HG02840 (cell line): ENCODE measurements at regions not wholly inside any gene's neighbourhood (a gene's known extent, or its start where the extent isn't known, plus 50 kb on each side); places are given as distances from the start of the nearest gene placed in this dataset.

Experiments
- ATAC-seq: cut with Tn5 transposase; IDR thresholded peaks from one replicate; pipeline ENCODE4 v1.9.1; 2021; ENCODE audit warnings: mild to moderate bottlenecking, moderate library complexity, moderate number of reproducible peaks; ENCODE audit not compliant: unreplicated experiment, low FRiP score

GRCh38 chr17:77697480-77698400 lies 260.8 kb upstream of the TNRC6C start:
- no peak for ATAC-seq

GRCh38 chr17:77698903-77699623 lies 259.4 kb upstream of the TNRC6C start:
- no peak for ATAC-seq

GRCh38 chr17:77700165-77700881 lies 258.2 kb upstream of the TNRC6C start:
- no peak for ATAC-seq

GRCh38 chr17:77701996-77702395 lies 256.5 kb upstream of the TNRC6C start:
- no peak for ATAC-seq

GRCh38 chr17:77704048-77704815 lies 254.3 kb upstream of the TNRC6C start:
- ATAC-seq, result no peak

- no peak for ATAC-seq
Observed at GRCh38 chr17:77706938-77707337, 251.6 kb upstream of the TNRC6C start.

- no peak for ATAC-seq
Observed at GRCh38 chr17:77707546-77707945, 251.0 kb upstream of the TNRC6C start.

- no peak for ATAC-seq
Observed at GRCh38 chr17:77708049-77708448, 250.5 kb upstream of the TNRC6C start.

GRCh38 chr17:77708936-77709335 lies 249.6 kb upstream of the TNRC6C start:
- no peak for ATAC-seq

GRCh38 chr17:77709594-77709993 lies 248.9 kb upstream of the TNRC6C start:
- no peak for ATAC-seq

- no peak for ATAC-seq
Observed at GRCh38 chr17:77712578-77712977, 245.9 kb upstream of the TNRC6C start.

GRCh38 chr17:77716289-77716926 lies 242.1 kb upstream of the TNRC6C start:
- no peak for ATAC-seq

GRCh38 chr17:77717941-77718668 lies 240.4 kb upstream of the TNRC6C start:
- ATAC-seq, result no peak

- no peak for ATAC-seq
Observed at GRCh38 chr17:77718669-77718961, 239.9 kb upstream of the TNRC6C start.

GRCh38 chr17:77719806-77720205 lies 238.7 kb upstream of the TNRC6C start:
- ATAC-seq, result no peak

GRCh38 chr17:77720946-77721845 lies 237.3 kb upstream of the TNRC6C start:
- no peak for ATAC-seq

- ATAC-seq, result no peak
Observed at GRCh38 chr17:77721846-77722160, 236.7 kb upstream of the TNRC6C start.

- no peak for ATAC-seq
Observed at GRCh38 chr17:77722366-77722765, 236.1 kb upstream of the TNRC6C start.
